Kidney tubule cell (primary cell): ENCODE measurements at regions not wholly inside any gene's neighbourhood (a gene's known extent, or its start where the extent isn't known, plus 50 kb on each side); places are given as distances from the start of the nearest gene placed in this dataset.

Source experiments
- DNase-seq: peaks from one replicate; pipeline ENCODE4 v3.0.0-alpha.2; 2018; ENCODE audit warnings: low spot score

GRCh38 chr16:27719106-27719445 is 169.1 kb downstream of the KATNIP start:
- no peak for DNase-seq

GRCh38 chr16:27720731-27721530 is 171.0 kb downstream of the KATNIP start:
- no peak for DNase-seq

GRCh38 chr16:27721531-27722181 is 171.7 kb downstream of the KATNIP start:
- no peak for DNase-seq

- DNase-seq, result no peak
Observed at GRCh38 chr16:27722207-27722606, 172.3 kb downstream of the KATNIP start.

GRCh38 chr16:27722892-27723450 is 173.0 kb downstream of the KATNIP start:
- no peak for DNase-seq

GRCh38 chr16:27723711-27724481 is 174.0 kb downstream of the KATNIP start:
- no peak for DNase-seq

GRCh38 chr16:27724482-27725235 is 174.7 kb downstream of the KATNIP start:
- no peak for DNase-seq

- DNase-seq, result no peak
Observed at GRCh38 chr16:27725236-27726000, 175.5 kb downstream of the KATNIP start.

GRCh38 chr16:27726621-27727261 is 176.8 kb downstream of the KATNIP start:
- no peak for DNase-seq

- DNase-seq, result no peak
Observed at GRCh38 chr16:27727941-27728340, 178.0 kb downstream of the KATNIP start.

GRCh38 chr16:27728691-27729090 is 178.7 kb downstream of the KATNIP start:
- peak; percentile 21 for DNase-seq

GRCh38 chr16:27729516-27730304 is 179.8 kb downstream of the KATNIP start:
- DNase-seq, result no peak

GRCh38 chr16:27730661-27731210 is 180.8 kb downstream of the KATNIP start:
- no peak for DNase-seq

GRCh38 chr16:27735031-27735430 is 185.1 kb downstream of the KATNIP start:
- DNase-seq, result no peak

- no peak for DNase-seq
Observed at GRCh38 chr16:27736431-27736830, 186.5 kb downstream of the KATNIP start.

GRCh38 chr16:27737513-27737912 is 187.6 kb downstream of the KATNIP start:
- DNase-seq, result no peak
